HepG2 (cell line): ENCODE measurements at regions not wholly inside any gene's neighbourhood (a gene's known extent, or its start where the extent isn't known, plus 50 kb on each side); places are given as distances from the start of the nearest gene placed in this dataset.

Experiments used
- ATAC-seq: fragments of 200-7000 bp; cut with Tn5 transposase; 3 replicates; pipeline ENCODE4 v1.9.1; 2020; ENCODE audit warnings: mild to moderate bottlenecking, moderate library complexity
- BruUV-seq: library from RNA; stranded (reverse); fragments of 400-500 nt; replicated peaks from 2 replicates; lab custom pipeline; 2021; lab: Mats Ljungman, UMichigan
- CTCF ChIA-PET: fragments of 300-600 bp; formaldehyde crosslinking; extraction: SDS; loops from one replicate; lab custom pipeline; 2021; ENCODE audit warnings: low total read pairs, inconsistent platforms, low intra/inter-chr PET ratio; lab: Yijun Ruan, JAX
- POLR2A ChIA-PET: fragments of 350-600 bp; sonication (Branson Sonifier 250); formaldehyde crosslinking; loops from one replicate; lab custom pipeline; 2020; ENCODE audit warnings: antibody characterized with exemption, inconsistent platforms; lab: Yijun Ruan, JAX
- DNase-seq: peaks from one replicate; pipeline ENCODE4 v3.0.0-alpha.2; 2015; ENCODE audit warnings: low spot score
- FAIRE-seq: peaks from 3 replicates; lab custom pipeline; 2011; peaks lifted over from hg19 to GRCh38; lab: Jason Lieb, UNC
- H2AFZ ChIP-seq: one replicate; pipeline ENCODE4 v1.6.1; 2011; ENCODE audit warnings: low read length, inconsistent platforms
- H3K27ac ChIP-seq: fragments of 300-600 bp; 3 replicates; pipeline ENCODE4 v1.8.0; 2011; ENCODE audit warnings: mixed run types, mild to moderate bottlenecking, mixed read lengths, low read length, inconsistent platforms; ENCODE audit not compliant: insufficient read depth; ENCODE audit errors: extremely low read length
- H3K27me3 ChIP-seq, 2 experiments: fragments of 200-600 bp in 1 of 2; 2 replicates in 1 of 2; 3 replicates in 1 of 2; pipeline versions ENCODE4 v1.6.0 to v1.8.0; 2011; ENCODE audit warnings: low read length in 2 of 2, mild to moderate bottlenecking in 2 of 2, moderate library complexity in 2 of 2, inconsistent platforms in 1 of 2; ENCODE audit not compliant: insufficient read depth in 2 of 2, control insufficient read depth in 1 of 2
- H3K36me3 ChIP-seq, 2 experiments: fragments of 200-600 bp in 1 of 2; replicated peaks in 1 of 2; 2 replicates in 1 of 2; 3 replicates in 1 of 2; pipeline versions ENCODE4 v1.5.1 to v1.8.0; 2011; ENCODE audit warnings: low read length in 2 of 2, inconsistent platforms in 1 of 2; ENCODE audit not compliant: insufficient read depth in 2 of 2, control insufficient read depth in 1 of 2
- H3K4me1 ChIP-seq: 2 replicates; pipeline ENCODE4 v1.5.1; 2012; ENCODE audit warnings: low read length, inconsistent platforms; ENCODE audit not compliant: insufficient read depth
- H3K4me2 ChIP-seq: 2 replicates; pipeline ENCODE4 v1.6.0; 2011; ENCODE audit warnings: low read depth, low read length, inconsistent platforms
- H3K4me3 ChIP-seq, 3 experiments: fragments of 200-600 bp in 1 of 3; sonication (generic), shearing (Covaris generic) in 1 of 3; replicated peaks in 1 of 3; 2 replicates each; pipeline ENCODE4 v1.5.1; 2011 to 2016; ENCODE audit warnings: low read length in 3 of 3, inconsistent platforms in 2 of 3, low read depth in 2 of 3, mild to moderate bottlenecking in 2 of 3, control low read depth in 1 of 3, mixed read lengths in 1 of 3; ENCODE audit not compliant: insufficient read depth in 1 of 3
- H3K79me2 ChIP-seq: one replicate; pipeline ENCODE4 v1.6.1; 2011; ENCODE audit warnings: low read length, inconsistent platforms; ENCODE audit not compliant: insufficient read depth
- H3K9ac ChIP-seq: 2 replicates; pipeline ENCODE4 v1.6.0; 2011; ENCODE audit warnings: mild to moderate bottlenecking, low read depth, low read length, inconsistent platforms; ENCODE audit not compliant: insufficient read depth
- H3K9me3 ChIP-seq: 2 replicates; pipeline ENCODE4 v1.5.1; 2012; ENCODE audit warnings: mild to moderate bottlenecking, low read length
- H4K20me1 ChIP-seq: 2 replicates; pipeline ENCODE4 v1.6.0; 2011; ENCODE audit warnings: inconsistent platforms, mild to moderate bottlenecking, low read length, moderate library complexity; ENCODE audit not compliant: insufficient read depth
- AGO2 ChIP-seq: fragments of 200-400 bp; formaldehyde crosslinking; optimal IDR thresholded peaks from 2 replicates; pipeline ENCODE3; 2017; ENCODE audit warnings: mild to moderate bottlenecking, low read depth, low read length, moderate library complexity
- HOXA7 ChIP-seq: sonication (generic); formaldehyde crosslinking; IDR thresholded peaks from 2 replicates; pipeline ENCODE4 v1.8.1; 2022; ENCODE audit warnings: mild to moderate bottlenecking, missing genetic modification reagents, moderate library complexity
- IRF2 ChIP-seq: IDR thresholded peaks from 2 replicates; pipeline ENCODE4 v1.6.1; 2018; ENCODE audit warnings: missing genetic modification reagents, missing compliant biosample characterization
- MYC ChIP-seq: sonication (generic); formaldehyde crosslinking; IDR thresholded peaks from 2 replicates; pipeline ENCODE4 v1.9.0; 2021; ENCODE audit warnings: missing genetic modification reagents, borderline replicate concordance
- NR2C2 ChIP-seq: sonication (generic); formaldehyde crosslinking; IDR thresholded peaks from 2 replicates; pipeline ENCODE4 v1.4.0; 2020; ENCODE audit warnings: missing genetic modification reagents, mild to moderate bottlenecking, moderate library complexity, borderline replicate concordance
- ZNF33B ChIP-seq: sonication (generic); formaldehyde crosslinking; IDR thresholded peaks from 2 replicates; pipeline ENCODE4 v1.5.1; 2020; ENCODE audit warnings: mild to moderate bottlenecking, missing genetic modification reagents
- WGBS: methylation state at CpG from one replicate; pipeline ENCODE4 v1.1.6; 2017; ENCODE audit warnings: low lambda C conversion rate; 5-methylcytosine and 5-hydroxymethylcytosine counted together
- in situ Hi-C: cut with HindIII; loops from 2 replicates; pipeline ENCODE4 v1.10.0; 2017; ENCODE audit warnings: low pct_unique_long_range_greater_than_20kb; ENCODE audit not compliant: extremely low pct_ligation_motif_present
- intact Hi-C: fragments of 100-400 bp; cut with micrococcal nuclease; formaldehyde crosslinking; loops from one replicate; pipeline ENCODE4 v1.10.0; 2022; ENCODE audit not compliant: unreplicated experiment

DNA sequence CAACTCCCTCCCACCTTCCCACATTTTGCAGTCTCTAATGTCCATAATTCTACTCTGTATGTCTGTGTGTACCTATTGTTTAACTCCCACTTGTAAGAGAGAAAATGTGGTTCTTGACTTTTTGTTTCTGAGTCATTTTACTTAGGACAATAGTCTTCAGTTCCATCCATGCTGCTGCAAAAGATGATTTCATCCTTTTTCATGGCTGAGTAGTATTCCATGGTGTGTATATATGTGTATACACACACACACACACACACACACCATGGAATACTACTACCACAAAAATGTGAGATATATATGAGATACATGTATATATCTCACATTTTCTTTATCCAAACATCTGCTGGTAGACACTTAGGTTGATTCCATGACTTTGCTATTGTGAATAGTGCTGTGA, 182.1 kb upstream of the GALNT17 start:
- DNase-seq (no peak), FAIRE-seq (no peak), ATAC-seq (no peak)
- ChIA-PET POLR2A (no interaction called here), CTCF (no interaction called here)
- Histone ChIP-seq H3K79me2 (no peaks in the 10 kb centered on the region), H3K4me2 (no peak overlapping the region), H2AFZ (no peak overlapping the region), H3K27me3 (no peaks in the 10 kb centered on the region), H4K20me1 (no peaks in the 10 kb centered on the region), H3K9ac (no peak overlapping the region), H3K9me3 (peaks cover 32% of the 10 kb centered on the region; the same call in 1 of the 2 replicates), H3K4me3 (no peak overlapping the region), H3K4me1 (no peaks in the 10 kb centered on the region), H3K27ac (no peak overlapping the region), H3K36me3 (no peaks in the 10 kb centered on the region)
- TF ChIP-seq NR2C2 (CRISPR knock-in tag), result no peak
- no peak for TF ChIP-seq AGO2
- TF ChIP-seq IRF2 (CRISPR knock-in tag), result no peak
- TF ChIP-seq MYC (CRISPR knock-in tag), result no peak
- no peak for TF ChIP-seq ZNF33B (CRISPR knock-in tag)
- no TSS peak for BruUV-seq
- intact Hi-C loops (no loop called here), in situ Hi-C loops (no loop called here)

DNA sequence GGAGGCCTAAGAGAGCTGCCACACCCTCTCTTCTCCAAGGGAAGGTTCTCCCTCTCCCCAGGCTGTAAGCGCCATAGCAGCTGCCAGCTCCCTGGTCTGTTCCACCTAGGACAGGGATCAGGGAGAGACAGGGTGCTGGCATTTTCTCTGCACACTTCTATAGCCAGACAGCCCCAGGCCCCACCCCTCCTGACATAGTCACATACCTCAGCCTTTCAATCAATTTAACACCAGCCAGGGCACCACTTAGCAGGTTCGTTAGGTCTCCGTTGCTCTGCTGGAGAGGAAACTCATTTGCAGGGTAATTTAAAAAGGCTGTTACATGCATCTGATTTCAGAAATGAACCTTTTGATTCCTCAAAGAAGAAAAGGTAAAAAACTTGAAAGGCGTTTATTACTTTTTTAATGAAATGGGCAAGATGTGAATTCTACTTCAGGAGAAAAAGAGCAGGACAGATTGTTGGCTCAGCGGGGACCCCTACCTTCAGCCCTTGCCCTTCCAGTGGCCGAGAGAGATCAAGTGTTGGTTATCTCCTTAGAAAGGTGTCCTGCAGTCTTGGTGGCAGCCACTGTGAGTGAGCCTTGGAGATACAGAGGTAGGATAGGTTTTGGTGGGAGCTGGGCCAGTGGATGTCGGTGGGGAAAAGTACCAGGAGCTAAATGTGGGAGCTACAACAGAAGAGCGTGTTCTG, 180.5 kb upstream of the GALNT17 start:
- ATAC-seq (no peak), FAIRE-seq (no peak)
- no peaks in the 10 kb centered on the region for H3K79me2 ChIP-seq
- no peaks in the 10 kb centered on the region for H4K20me1 ChIP-seq
- ChIA-PET POLR2A (no interaction called here), CTCF (no interaction called here)
- no peak overlapping the region for H3K27ac ChIP-seq
- H3K27me3 ChIP-seq, result no peaks in the 10 kb centered on the region
- BruUV-seq, result no TSS peak
- intact Hi-C loops, result no loop called here
- H3K9ac ChIP-seq, result no peak overlapping the region
- no peak overlapping the region for H3K4me2 ChIP-seq
- H2AFZ ChIP-seq, result no peak overlapping the region
- no peaks in the 10 kb centered on the region for H3K4me1 ChIP-seq
- peaks cover 32% of the 10 kb centered on the region; the same call in 1 of the 2 replicates for H3K9me3 ChIP-seq
- no peaks in the 10 kb centered on the region for H3K36me3 ChIP-seq
- WGBS, result 22% methylated on average over 7 of the region's 8 CpGs
- TF ChIP-seq HOXA7 (CRISPR knock-in tag), result no peak
- TF ChIP-seq, all 625 proteins: peak for 0
- no peak overlapping the region for H3K4me3 ChIP-seq
- no peak for DNase-seq
- in situ Hi-C loops, result no loop called here
